ENCODE measurements at regions not wholly inside any gene's neighbourhood (a gene's known extent, or its start where the extent isn't known, plus 50 kb on each side); places are given as distances from the start of the nearest gene placed in this dataset.

DNA sequence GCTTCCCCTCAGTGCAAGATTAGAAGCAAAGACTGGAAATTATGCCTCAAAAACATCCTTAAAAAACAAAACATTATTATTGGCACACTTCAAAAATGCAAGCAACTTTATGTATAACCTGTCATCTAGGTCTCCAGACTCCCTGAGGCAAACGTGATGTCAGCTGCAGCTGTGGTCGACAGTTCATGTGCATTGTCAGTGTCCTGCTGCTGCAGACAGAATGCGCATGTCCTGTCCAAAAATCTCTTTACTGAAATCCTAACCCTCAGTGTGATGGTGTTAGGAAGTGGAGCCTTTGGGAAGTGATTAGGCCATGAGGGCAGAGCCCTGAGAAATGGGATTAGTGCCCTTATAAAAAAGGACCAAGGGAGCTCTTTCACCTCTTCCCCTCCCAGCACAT, 126.9 kb downstream of the CYRIA start (continued):
- TF ChIP-seq, protein P1, sequence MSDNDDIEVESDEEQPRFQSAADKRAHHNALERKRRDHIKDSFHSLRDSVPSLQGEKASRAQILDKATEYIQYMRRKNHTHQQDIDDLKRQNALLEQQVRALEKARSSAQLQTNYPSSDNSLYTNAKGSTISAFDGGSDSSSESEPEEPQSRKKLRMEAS (IDR thresholded peaks at IDR 0.05): no peak
- TF ChIP-seq YY1 (IDR thresholded peaks at IDR 0.05): no peak
- TF ChIP-seq SP1 (IDR thresholded peaks at IDR 0.05): no peak

DNA sequence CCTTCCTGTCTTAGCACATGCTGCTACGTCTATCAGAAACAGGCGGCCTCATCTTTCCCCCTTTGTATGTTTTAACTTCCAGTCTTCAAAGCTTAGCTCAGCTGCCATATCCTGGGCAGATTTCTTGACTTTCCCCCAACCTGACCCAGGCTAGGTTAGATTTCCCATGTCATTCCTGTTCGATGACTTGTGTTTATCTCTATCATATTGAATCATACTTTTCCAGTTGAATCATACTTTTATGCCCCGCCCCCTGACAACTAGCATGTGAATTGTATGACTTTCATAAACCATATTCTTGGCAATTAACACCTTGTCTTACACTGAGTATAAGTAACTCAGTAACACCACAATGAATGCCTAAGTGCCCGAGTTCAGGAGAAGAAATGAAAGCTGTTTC, 128.3 kb downstream of the CYRIA start:
- Histone ChIP-seq H3K36me3 (ENCODE audit: control insufficient read depth in 4 of 4, insufficient read depth in 3 of 4, low read depth in 1 of 4, low read length in 3 of 4) (no peaks in the 10 kb centered on the region), H3K9me3 (ENCODE audit: control insufficient read depth in 4 of 4, low read length in 3 of 4) (no peaks in the 10 kb centered on the region), H3K4me3 (ENCODE audit: low read depth in 1 of 3, low read length in 3 of 3) (no peak overlapping the region), H3K27ac (ENCODE audit: low read depth in 1 of 2, low read length in 2 of 2) (no peak overlapping the region), H3K27me3 (ENCODE audit: control insufficient read depth in 4 of 4, insufficient read depth in 4 of 4, low read length in 3 of 4) (peaks cover 0 to 3% (median 0%) of the 10 kb centered on the region in 4 donors), H3K9ac (ENCODE audit: low read depth in 1 of 2, low read length in 2 of 2) (no peak overlapping the region), H3K4me1 (ENCODE audit: control insufficient read depth in 4 of 4, insufficient read depth in 4 of 4, low read length in 3 of 4) (no peaks in the 10 kb centered on the region)
- no peak for DNase-seq (ENCODE audit: low spot score)
- 79% methylated on average over 5 of the region's 5 CpGs for WGBS
- TF ChIP-seq HNF4G (IDR thresholded peaks at IDR 0.05) (no peak), ZBTB33 (IDR thresholded peaks at IDR 0.05) (no peak)

DNA sequence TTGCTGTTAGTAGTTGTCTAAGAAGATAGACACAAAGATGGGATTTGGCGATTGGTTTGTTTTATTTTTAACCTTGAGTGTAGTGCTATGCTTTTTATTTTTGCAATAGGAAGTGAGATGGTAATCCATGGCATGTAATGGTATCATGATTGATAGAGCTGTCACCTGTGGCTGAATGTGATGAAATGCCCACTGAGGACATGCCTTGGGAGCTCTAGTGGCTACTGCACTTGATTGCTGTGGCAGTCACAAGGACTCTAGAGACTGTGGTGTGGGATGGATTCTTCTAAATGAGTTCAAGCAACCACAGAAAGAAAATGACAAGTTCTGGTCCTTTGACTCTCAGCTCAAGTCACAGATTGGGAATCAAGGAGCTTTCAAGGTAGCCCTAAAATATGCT, 139.4 kb downstream of the CYRIA start:
- Histone ChIP-seq H3K36me3 (ENCODE audit: control insufficient read depth in 4 of 4, insufficient read depth in 3 of 4, low read depth in 1 of 4, low read length in 3 of 4) (no peaks in the 10 kb centered on the region), H3K4me1 (ENCODE audit: control insufficient read depth in 4 of 4, insufficient read depth in 4 of 4, low read length in 3 of 4) (no peaks in the 10 kb centered on the region), H3K27me3 (ENCODE audit: control insufficient read depth in 4 of 4, insufficient read depth in 4 of 4, low read length in 3 of 4) (peaks cover 0 to 4% (median 0%) of the 10 kb centered on the region in 4 donors), H3K4me3 (ENCODE audit: low read depth in 1 of 3, low read length in 3 of 3) (no peak overlapping the region), H3K9ac (ENCODE audit: low read depth in 1 of 2, low read length in 2 of 2) (no peak overlapping the region), H3K27ac (ENCODE audit: low read depth in 1 of 2, low read length in 2 of 2) (no peak overlapping the region), H3K9me3 (ENCODE audit: control insufficient read depth in 4 of 4, low read length in 3 of 4) (no peaks in the 10 kb centered on the region)
- no peak for DNase-seq (ENCODE audit: low spot score)
- WGBS: 71% methylated on average over 1 of the region's 1 CpG
- TF ChIP-seq FOXA2 (IDR thresholded peaks at IDR 0.05): no peak
- no peak for TF ChIP-seq NR2F2 (IDR thresholded peaks at IDR 0.05)
- TF ChIP-seq TAF1 (conservative IDR thresholded peaks at IDR 0.05): no peak
- TF ChIP-seq HNF4G (IDR thresholded peaks at IDR 0.05): no peak
- no peak for TF ChIP-seq HNF4A (conservative IDR thresholded peaks at IDR 0.05)
- no peak for TF ChIP-seq EGR1 (IDR thresholded peaks at IDR 0.05; ENCODE audit: low read depth in 2 of 2)
- no peak for TF ChIP-seq RXRA (IDR thresholded peaks at IDR 0.05)
- TF ChIP-seq GABPA (IDR thresholded peaks at IDR 0.05 in 1 of 2, conservative IDR thresholded peaks at IDR 0.05 in 1 of 2): no peak
- TF ChIP-seq SP1 (IDR thresholded peaks at IDR 0.05): no peak
- no peak for TF ChIP-seq YY1 (IDR thresholded peaks at IDR 0.05)
- TF ChIP-seq FOXA1 (IDR thresholded peaks at IDR 0.05): no peak
- no peak for TF ChIP-seq ATF3 (IDR thresholded peaks at IDR 0.05)
- TF ChIP-seq, protein P2, sequence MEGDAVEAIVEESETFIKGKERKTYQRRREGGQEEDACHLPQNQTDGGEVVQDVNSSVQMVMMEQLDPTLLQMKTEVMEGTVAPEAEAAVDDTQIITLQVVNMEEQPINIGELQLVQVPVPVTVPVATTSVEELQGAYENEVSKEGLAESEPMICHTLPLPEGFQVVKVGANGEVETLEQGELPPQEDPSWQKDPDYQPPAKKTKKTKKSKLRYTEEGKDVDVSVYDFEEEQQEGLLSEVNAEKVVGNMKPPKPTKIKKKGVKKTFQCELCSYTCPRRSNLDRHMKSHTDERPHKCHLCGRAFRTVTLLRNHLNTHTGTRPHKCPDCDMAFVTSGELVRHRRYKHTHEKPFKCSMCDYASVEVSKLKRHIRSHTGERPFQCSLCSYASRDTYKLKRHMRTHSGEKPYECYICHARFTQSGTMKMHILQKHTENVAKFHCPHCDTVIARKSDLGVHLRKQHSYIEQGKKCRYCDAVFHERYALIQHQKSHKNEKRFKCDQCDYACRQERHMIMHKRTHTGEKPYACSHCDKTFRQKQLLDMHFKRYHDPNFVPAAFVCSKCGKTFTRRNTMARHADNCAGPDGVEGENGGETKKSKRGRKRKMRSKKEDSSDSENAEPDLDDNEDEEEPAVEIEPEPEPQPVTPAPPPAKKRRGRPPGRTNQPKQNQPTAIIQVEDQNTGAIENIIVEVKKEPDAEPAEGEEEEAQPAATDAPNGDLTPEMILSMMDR (IDR thresholded peaks at IDR 0.05; ENCODE audit: low read depth, low read length, missing input control): no peak
- no peak for TF ChIP-seq ZBTB33 (IDR thresholded peaks at IDR 0.05)
- TF ChIP-seq JUND (IDR thresholded peaks at IDR 0.05): no peak
- TF ChIP-seq, protein P1 (IDR thresholded peaks at IDR 0.05): no peak
